Astrocyte (in vitro differentiated cells and primary cell): ENCODE measurements at regions not wholly inside any gene's neighbourhood (a gene's known extent, or its start where the extent isn't known, plus 50 kb on each side); places are given as distances from the start of the nearest gene placed in this dataset.

ENCODE experiments used
- CTCF ChIP-seq: IDR thresholded peaks from 2 replicates; pipeline ENCODE4 v1.5.1; 2011; ENCODE audit warnings: low read depth, mild to moderate bottlenecking, inconsistent platforms, low read length, moderate library complexity; ENCODE audit not compliant: insufficient read depth
- EZH2 ChIP-seq: IDR thresholded peaks from 2 replicates; pipeline ENCODE4 v1.6.1; 2012; ENCODE audit warnings: mild to moderate bottlenecking, low read length, inconsistent platforms; ENCODE audit not compliant: insufficient read depth

- TF ChIP-seq CTCF (no peak), EZH2 (no peak)
Observed at GRCh38 chr20:57111028-57111373, 155.4 kb downstream of the BMP7 start.
